ENCODE measurements at regions not wholly inside any gene's neighbourhood (a gene's known extent, or its start where the extent isn't known, plus 50 kb on each side); places are given as distances from the start of the nearest gene placed in this dataset.

DNA sequence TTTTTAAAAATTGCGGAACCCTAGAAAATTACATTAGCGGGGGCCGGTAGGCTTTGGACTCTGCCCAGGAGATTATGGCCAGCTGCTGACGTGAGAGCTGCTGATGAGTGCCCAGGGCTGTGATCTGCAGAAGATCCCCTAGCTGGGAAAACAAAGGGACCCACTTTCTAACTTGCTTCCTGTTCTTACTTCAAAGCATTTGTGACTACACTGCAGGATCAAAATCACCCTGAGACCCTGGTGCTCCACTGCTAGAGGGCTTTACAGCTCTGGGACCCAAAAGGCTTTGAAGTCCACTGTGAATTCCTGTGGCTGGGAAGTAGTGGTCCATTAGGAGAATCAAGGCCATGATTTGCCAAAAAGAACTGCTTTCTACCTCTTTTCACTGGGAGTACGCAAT is 499.4 kb upstream of the AKR1E2 start:
- Mint-ChIP-seq H3K27me3 (ENCODE audit: low read depth) (no peaks in the 10 kb centered on the region), H3K4me3 (no peak overlapping the region)

More for the DNA sequence above, 499.4 kb upstream of the AKR1E2 start:
- no peak overlapping the region for H3K23ac ChIP-seq (ENCODE audit: insufficient read length, low read depth, low read length)
- H3K23me2 ChIP-seq (ENCODE audit: insufficient read length, low read depth, low read length, poor library complexity, severe bottlenecking): no peaks in the 10 kb centered on the region
- H3K27ac ChIP-seq (ENCODE audit: insufficient read length, low read depth, low read length): no peak overlapping the region
- no peak for DNase-seq
- no peak overlapping the region for H3K9ac ChIP-seq (ENCODE audit: extremely low read depth, insufficient read length, low read length)
- H4K5ac ChIP-seq (ENCODE audit: insufficient read length, low read depth, low read length): no peak overlapping the region
- no peaks in the 10 kb centered on the region for H3K79me2 ChIP-seq (ENCODE audit: insufficient read depth, low read length)
- H3K27me3 ChIP-seq (ENCODE audit: insufficient read depth, low read length): no peaks in the 10 kb centered on the region
- Mint-ChIP-seq H3K9me3 (no peaks in the 10 kb centered on the region; a peak in 1 of 5 replicates), H3K4me1 (no peaks in the 10 kb centered on the region), H3K27ac (no peak overlapping the region), H3K36me3 (ENCODE audit: insufficient read depth in 1 of 3, low read depth in 3 of 3) (no peaks in the 10 kb centered on the region)
- H4K91ac ChIP-seq (ENCODE audit: insufficient read length, low read depth, low read length): no peak overlapping the region
- no peak overlapping the region for H3K4me2 ChIP-seq (ENCODE audit: insufficient read depth, insufficient read length, low read length)
- no peak overlapping the region for H2AK5ac ChIP-seq (ENCODE audit: insufficient read length, low read length)
- H4K20me1 ChIP-seq (ENCODE audit: control insufficient read depth, insufficient read depth, insufficient read length): no peaks in the 10 kb centered on the region
- no peak overlapping the region for H2BK120ac ChIP-seq (ENCODE audit: low read depth, low read length, poor library complexity, severe bottlenecking)
- H3K4ac ChIP-seq (ENCODE audit: low read depth, low read length): no peak overlapping the region
- no peaks in the 10 kb centered on the region for H3K9me3 ChIP-seq (ENCODE audit: control insufficient read depth, low read depth, low read length)
- no peak overlapping the region for H2AFZ ChIP-seq (ENCODE audit: low read length)
- H2BK12ac ChIP-seq (ENCODE audit: insufficient read length, low read depth, low read length): no peak overlapping the region
- no peak overlapping the region for H3T11ph ChIP-seq (ENCODE audit: low read length)
- no peak overlapping the region for H2BK15ac ChIP-seq (ENCODE audit: low read depth, low read length)
- no peak overlapping the region for H2BK20ac ChIP-seq (ENCODE audit: low read depth, low read length, poor library complexity, severe bottlenecking)
- TF ChIP-seq, protein P1, sequence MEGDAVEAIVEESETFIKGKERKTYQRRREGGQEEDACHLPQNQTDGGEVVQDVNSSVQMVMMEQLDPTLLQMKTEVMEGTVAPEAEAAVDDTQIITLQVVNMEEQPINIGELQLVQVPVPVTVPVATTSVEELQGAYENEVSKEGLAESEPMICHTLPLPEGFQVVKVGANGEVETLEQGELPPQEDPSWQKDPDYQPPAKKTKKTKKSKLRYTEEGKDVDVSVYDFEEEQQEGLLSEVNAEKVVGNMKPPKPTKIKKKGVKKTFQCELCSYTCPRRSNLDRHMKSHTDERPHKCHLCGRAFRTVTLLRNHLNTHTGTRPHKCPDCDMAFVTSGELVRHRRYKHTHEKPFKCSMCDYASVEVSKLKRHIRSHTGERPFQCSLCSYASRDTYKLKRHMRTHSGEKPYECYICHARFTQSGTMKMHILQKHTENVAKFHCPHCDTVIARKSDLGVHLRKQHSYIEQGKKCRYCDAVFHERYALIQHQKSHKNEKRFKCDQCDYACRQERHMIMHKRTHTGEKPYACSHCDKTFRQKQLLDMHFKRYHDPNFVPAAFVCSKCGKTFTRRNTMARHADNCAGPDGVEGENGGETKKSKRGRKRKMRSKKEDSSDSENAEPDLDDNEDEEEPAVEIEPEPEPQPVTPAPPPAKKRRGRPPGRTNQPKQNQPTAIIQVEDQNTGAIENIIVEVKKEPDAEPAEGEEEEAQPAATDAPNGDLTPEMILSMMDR (conservative IDR thresholded peaks at IDR 0.05): no peak
- H2BK5ac ChIP-seq (ENCODE audit: insufficient read length, low read length): no peak overlapping the region
- WGBS (ENCODE audit: extremely low coverage, insufficient read length, low lambda C conversion rate): no CpG with 5 or more reads among the region's 5 CpGs
- H3K56ac ChIP-seq (ENCODE audit: insufficient read length, low read depth, low read length): no peak overlapping the region
- no peaks in the 10 kb centered on the region for H3K4me1 ChIP-seq (ENCODE audit: insufficient read depth, low read length)
- no peaks in the 10 kb centered on the region for H3K79me1 ChIP-seq (ENCODE audit: insufficient read depth, low read depth, low read length, poor library complexity, severe bottlenecking)
- H4K8ac ChIP-seq (replicated peaks; ENCODE audit: insufficient read length, low read depth, low read length): no peak overlapping the region
- no peak overlapping the region for H3K18ac ChIP-seq (ENCODE audit: insufficient read length, low read depth, low read length)
- no peak overlapping the region for H3K14ac ChIP-seq (ENCODE audit: insufficient read depth, low read length)
